ENCODE measurements at regions not wholly inside any gene's neighbourhood (a gene's known extent, or its start where the extent isn't known, plus 50 kb on each side); places are given as distances from the start of the nearest gene placed in this dataset.

- Histone ChIP-seq H3K27me3 (no peaks in the 10 kb centered on the region), H3K36me3 (replicated peaks in 1 of 2) (no peaks in the 10 kb centered on the region), H3K9me3 (replicated peaks in 1 of 3) (no peaks in the 10 kb centered on the region), H3K4me3 (no peak overlapping the region), H3K27ac (no peak overlapping the region), H3K4me1 (replicated peaks in 1 of 2) (no peaks in the 10 kb centered on the region)
- intact Hi-C loops (cut with DNase I), result no loop called here
- 19 to 37% (median 25%) methylated on average over 2 of the region's 2 CpGs for WGBS, 4 donors
- DNase-seq, result peak; percentile 27 to 52 (median 43)
- TF ChIP-seq POLR2A (IDR thresholded peaks at IDR 0.05) (no peak), CTCF (IDR thresholded peaks at IDR 0.05) (no peak)
These were observed 97.3 kb downstream of the PPP1R2C start for GRCh38 chrX:42680666-42681065.

- Histone ChIP-seq H3K27me3 (no peaks in the 10 kb centered on the region), H3K9me3 (replicated peaks in 1 of 3) (no peaks in the 10 kb centered on the region), H3K36me3 (replicated peaks in 1 of 2) (no peaks in the 10 kb centered on the region), H3K4me1 (replicated peaks in 1 of 2) (no peaks in the 10 kb centered on the region), H3K4me3 (no peak overlapping the region), H3K27ac (no peak overlapping the region)
- intact Hi-C loops (cut with DNase I), result no loop called here
- DNase-seq, result peak in 3 of 7 donors; percentile 5 to 35 (median 17)
- 63 to 78% (median 71%) methylated on average over 6 of the region's 6 CpGs for WGBS, 4 donors
- TF ChIP-seq CTCF (IDR thresholded peaks at IDR 0.05), result peak in 1 of 6 experiments; percentile 20
- TF ChIP-seq POLR2A (IDR thresholded peaks at IDR 0.05), result no peak
These were observed 99.8 kb downstream of the PPP1R2C start for GRCh38 chrX:42678133-42678532.

GRCh38 chrX:42673301-42673810, 104.6 kb downstream of the PPP1R2C start:
- no peak overlapping the region for H3K4me3 ChIP-seq
- no peak for TF ChIP-seq CTCF (IDR thresholded peaks at IDR 0.05)
- TF ChIP-seq POLR2A (IDR thresholded peaks at IDR 0.05), result no peak
- H3K9me3 ChIP-seq (replicated peaks in 1 of 3), result no peaks in the 10 kb centered on the region
- intact Hi-C loops (cut with DNase I), result no loop called here
- H3K27ac ChIP-seq, result peak overlapping the region in 2 of 5 donors; percentile 10 to 43
- DNase-seq, result peak in 5 of 7 donors; percentile 17 to 55 (median 26)
- H3K36me3 ChIP-seq (replicated peaks in 1 of 2), result no peaks in the 10 kb centered on the region
- H3K4me1 ChIP-seq (replicated peaks in 1 of 2), result no peaks in the 10 kb centered on the region
- H3K27me3 ChIP-seq, result no peaks in the 10 kb centered on the region

- H3K4me1 ChIP-seq (replicated peaks in 1 of 2), result no peaks in the 10 kb centered on the region
- WGBS, 4 donors, result 54 to 68% (median 61%) methylated on average over 3 of the region's 3 CpGs
- no peaks in the 10 kb centered on the region for H3K9me3 ChIP-seq (replicated peaks in 1 of 3)
- no peak for TF ChIP-seq CTCF (IDR thresholded peaks at IDR 0.05)
- no peak for TF ChIP-seq POLR2A (IDR thresholded peaks at IDR 0.05)
- no peak overlapping the region for H3K4me3 ChIP-seq
- H3K36me3 ChIP-seq (replicated peaks in 1 of 2), result no peaks in the 10 kb centered on the region
- no peaks in the 10 kb centered on the region for H3K27me3 ChIP-seq
- H3K27ac ChIP-seq, result no peak overlapping the region
- no peak for DNase-seq
- intact Hi-C loops (cut with DNase I), result no loop called here
These were observed 113.3 kb downstream of the PPP1R2C start for GRCh38 chrX:42664680-42665079.
